ENCODE measurements at regions not wholly inside any gene's neighbourhood (a gene's known extent, or its start where the extent isn't known, plus 50 kb on each side); places are given as distances from the start of the nearest gene placed in this dataset.

DNA sequence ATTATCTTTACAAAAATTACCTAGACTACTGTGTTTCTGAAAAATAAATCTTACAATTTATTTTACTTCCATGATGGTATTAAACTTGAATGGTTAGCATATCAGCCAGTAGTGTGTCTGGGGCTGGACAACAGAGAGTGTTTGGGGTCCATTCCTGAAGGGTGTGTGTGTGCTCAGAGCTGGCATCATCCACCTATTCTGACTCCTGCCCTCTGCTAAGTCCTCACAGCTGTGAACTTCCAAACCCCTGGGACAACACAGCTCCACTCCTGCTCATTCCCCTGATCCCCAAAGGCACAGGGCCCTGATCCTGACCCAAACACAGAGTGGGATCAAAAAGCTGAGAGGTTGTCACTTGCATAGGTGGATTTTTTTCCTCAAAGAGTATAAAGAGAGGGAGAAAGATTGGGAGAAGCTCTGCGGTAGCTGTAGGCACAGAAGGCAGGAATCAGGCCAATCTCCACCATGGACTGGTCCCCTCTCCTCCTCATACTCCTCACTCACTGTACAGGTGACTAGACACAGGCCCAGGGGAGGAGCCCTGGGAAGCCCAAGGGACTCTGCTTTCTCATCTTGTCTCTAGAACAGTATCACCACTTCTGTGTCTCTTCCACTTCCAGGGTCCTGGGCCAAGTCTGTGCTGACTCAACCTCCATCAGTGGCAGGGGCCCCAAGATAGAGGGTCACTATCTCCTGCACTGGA is 55.7 kb upstream of the TOP3B start:
- no peak for ATAC-seq
- DNase-seq (ENCODE audit: low spot score), result no peak

DNA sequence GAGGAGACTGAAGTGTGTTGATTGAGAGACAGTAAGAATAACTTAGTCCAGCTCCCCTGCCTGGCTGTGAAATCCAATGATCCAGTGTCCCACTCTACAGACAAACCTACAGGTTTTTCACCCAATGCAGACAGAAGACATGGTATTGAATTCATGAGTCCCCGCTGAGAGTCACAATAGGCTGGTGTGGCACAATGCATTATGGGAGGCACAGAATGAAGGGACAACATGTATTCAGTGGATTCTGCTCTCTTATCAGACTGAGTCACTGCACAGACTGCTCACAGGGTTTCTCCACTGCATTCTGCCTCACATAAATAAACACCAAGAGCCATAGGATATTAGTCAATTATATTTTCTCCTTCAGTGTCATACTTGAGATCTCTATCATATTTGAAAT is 55.2 kb upstream of the TOP3B start:
- no peak for ATAC-seq
- no peak for DNase-seq (ENCODE audit: low spot score)
- intact Hi-C loops (cut with DNase I), result no loop called here

More for the DNA sequence above, 55.7 kb upstream of the TOP3B start:
- intact Hi-C loops (cut with DNase I), result no loop called here

DNA sequence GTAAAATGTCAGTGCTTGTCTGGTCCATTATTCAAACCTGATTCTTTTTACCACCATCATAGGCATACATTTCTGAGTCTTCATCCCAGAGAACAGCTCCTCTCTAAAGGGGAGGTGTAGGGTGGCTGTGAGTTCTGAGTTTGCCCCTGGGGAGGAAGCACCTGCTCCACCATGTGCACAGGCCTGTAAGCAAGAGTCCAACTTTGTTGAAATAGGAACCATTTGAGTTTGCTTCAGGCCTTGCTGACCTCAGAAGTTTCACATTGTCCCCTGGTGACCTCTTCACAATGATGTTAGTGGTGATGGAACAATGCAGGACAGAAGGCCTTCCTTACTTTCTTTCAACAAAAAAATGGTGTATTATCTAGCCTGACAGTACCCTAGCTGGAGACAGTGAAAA is 54.6 kb upstream of the TOP3B start:
- no peak for ATAC-seq
- no peak for DNase-seq (ENCODE audit: low spot score)
- intact Hi-C loops (cut with DNase I), result no loop called here

- ATAC-seq, result no peak
- intact Hi-C loops (cut with DNase I), result no loop called here
- DNase-seq (ENCODE audit: low spot score), result no peak
Observed at GRCh38 chr22:22036588-22036987, 54.0 kb upstream of the TOP3B start.

GRCh38 chr22:22035771-22036314 is 53.3 kb upstream of the TOP3B start:
- no peak for DNase-seq (ENCODE audit: low spot score)
- intact Hi-C loops (cut with DNase I), result no loop called here

DNA sequence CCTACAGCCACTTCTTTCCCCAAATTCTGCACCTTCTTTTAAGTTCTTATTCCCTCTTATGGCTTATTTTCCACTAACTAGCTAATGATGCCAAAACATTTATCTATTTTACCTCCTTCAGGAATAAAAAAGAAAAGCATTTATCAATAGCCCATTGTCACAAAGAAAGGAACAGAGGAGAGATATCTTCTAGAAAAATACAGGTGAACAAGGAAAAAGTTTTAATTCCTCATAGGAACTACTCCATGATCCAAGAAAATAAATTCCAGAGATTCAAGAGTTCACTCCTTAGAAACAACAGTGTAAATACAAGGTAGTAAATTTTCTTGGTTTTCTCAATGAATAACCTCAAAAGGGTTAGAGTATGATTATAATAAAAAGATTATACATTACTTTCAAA is 52.6 kb upstream of the TOP3B start:
- intact Hi-C loops (cut with DNase I), result no loop called here
- DNase-seq (ENCODE audit: low spot score) (no peak), ATAC-seq (no peak)

More at GRCh38 chr22:22035771-22036314, 53.3 kb upstream of the TOP3B start:
- no peak for ATAC-seq

- no peak for ATAC-seq
- no peak for DNase-seq (ENCODE audit: low spot score)
- intact Hi-C loops (cut with DNase I), result no loop called here
Observed at GRCh38 chr22:22034469-22035132, 52.0 kb upstream of the TOP3B start.

- intact Hi-C loops (cut with DNase I), result no loop called here
- ATAC-seq (no peak), DNase-seq (ENCODE audit: low spot score) (no peak)
Observed at GRCh38 chr22:22033803-22034468, 51.3 kb upstream of the TOP3B start.

- DNase-seq (ENCODE audit: low spot score) (no peak), ATAC-seq (no peak)
- intact Hi-C loops (cut with DNase I), result no loop called here
Observed at GRCh38 chr22:22032906-22033802, 50.6 kb upstream of the TOP3B start.

- intact Hi-C loops (cut with DNase I), result no loop called here
- ATAC-seq (no peak), DNase-seq (ENCODE audit: low spot score) (no peak)
Observed at GRCh38 chr22:22032099-22032905, 49.7 kb upstream of the TOP3B start.
